GM13976 (cell line): ENCODE measurements at regions not wholly inside any gene's neighbourhood (a gene's known extent, or its start where the extent isn't known, plus 50 kb on each side); places are given as distances from the start of the nearest gene placed in this dataset.

Experiments
- DNase-seq: peaks from one replicate; pipeline ENCODE4 v3.0.0; 2012; ENCODE audit warnings: low spot score
- CTCF ChIP-seq: IDR thresholded peaks from 2 replicates; pipeline ENCODE4 v1.5.1; 2012; ENCODE audit warnings: borderline replicate concordance, mild to moderate bottlenecking; ENCODE audit not compliant: insufficient read depth; ENCODE audit errors: extremely low read depth, missing control alignments, control extremely low read depth
- in situ Hi-C: fragments of 300-500 bp; cut with MboI; formaldehyde crosslinking; loops from one replicate; pipeline ENCODE4 v1.12.0; 2022; ENCODE audit warnings: low sequenced_read_pairs, mixed read lengths, inconsistent platforms; ENCODE audit not compliant: unreplicated experiment

GRCh38 chr21:29228306-29228705, 70.4 kb upstream of the BACH1 start:
- no peak for DNase-seq
- TF ChIP-seq CTCF = no peak
- in situ Hi-C loops = no loop called here

GRCh38 chr21:29230551-29231261, 68.0 kb upstream of the BACH1 start:
- no peak for TF ChIP-seq CTCF
- no peak for DNase-seq
- in situ Hi-C loops = no loop called here

GRCh38 chr21:29231756-29232529, 66.8 kb upstream of the BACH1 start:
- in situ Hi-C loops = no loop called here
- no peak for TF ChIP-seq CTCF
- no peak for DNase-seq

GRCh38 chr21:29232530-29233255, 66.0 kb upstream of the BACH1 start:
- in situ Hi-C loops = no loop called here
- no peak for TF ChIP-seq CTCF
- no peak for DNase-seq

- in situ Hi-C loops = no loop called here
- no peak for DNase-seq
- TF ChIP-seq CTCF = no peak
Measured at GRCh38 chr21:29233256-29233546, 65.5 kb upstream of the BACH1 start.

GRCh38 chr21:29233611-29234540, 64.8 kb upstream of the BACH1 start:
- in situ Hi-C loops = no loop called here
- no peak for TF ChIP-seq CTCF
- peak; percentile 47 for DNase-seq
